Cardiac septum (tissue), 1 donor: ENCODE measurements at regions not wholly inside any gene's neighbourhood (a gene's known extent, or its start where the extent isn't known, plus 50 kb on each side); places are given as distances from the start of the nearest gene placed in this dataset.

Experiments used
- DNase-seq: peaks from one replicate; pipeline ENCODE4 v3.0.0-alpha.2; 2020; ENCODE audit warnings: low spot score
- intact Hi-C: fragments of 100-400 bp; cut with DNase I; formaldehyde crosslinking; loops from one replicate; pipeline ENCODE4 v1.14.0; 2022
- donor health status: DM: no; HTN: no; CAD: no.

- DNase-seq: no peak
- intact Hi-C loops: no loop called here
Observed at GRCh38 chr9:100919506-100919905, 109.0 kb upstream of the PLPPR1 start.

GRCh38 chr9:100926366-100926765, 102.2 kb upstream of the PLPPR1 start:
- intact Hi-C loops: no loop called here
- DNase-seq: no peak

- intact Hi-C loops: no loop called here
- no peak for DNase-seq
Observed at GRCh38 chr9:100927763-100928162, 100.8 kb upstream of the PLPPR1 start.

- intact Hi-C loops: no loop called here
- no peak for DNase-seq
Observed at GRCh38 chr9:100933656-100934055, 94.9 kb upstream of the PLPPR1 start.

GRCh38 chr9:100937382-100937781, 91.1 kb upstream of the PLPPR1 start:
- DNase-seq: no peak
- intact Hi-C loops: no loop called here

DNA sequence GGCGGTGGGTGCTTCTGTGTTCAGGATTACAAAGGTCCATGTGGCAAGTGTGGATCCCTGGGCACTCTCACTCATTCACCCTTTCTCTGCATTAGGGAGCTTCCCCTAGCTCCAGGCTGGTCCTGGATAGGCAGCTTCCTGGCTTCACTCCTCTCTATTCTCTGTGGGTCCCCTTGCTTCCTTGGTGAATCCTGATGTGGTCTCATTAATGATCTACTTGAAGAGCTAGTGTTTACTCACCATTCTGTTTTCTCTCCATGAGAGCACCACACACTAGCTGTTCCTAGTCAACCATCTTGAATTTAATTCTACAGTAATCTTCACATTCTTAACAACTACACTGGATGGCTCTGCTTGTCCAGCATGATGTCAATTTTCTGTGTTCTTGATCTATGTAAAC, 90.0 kb upstream of the PLPPR1 start:
- no peak for DNase-seq
- intact Hi-C loops: no loop called here

DNA sequence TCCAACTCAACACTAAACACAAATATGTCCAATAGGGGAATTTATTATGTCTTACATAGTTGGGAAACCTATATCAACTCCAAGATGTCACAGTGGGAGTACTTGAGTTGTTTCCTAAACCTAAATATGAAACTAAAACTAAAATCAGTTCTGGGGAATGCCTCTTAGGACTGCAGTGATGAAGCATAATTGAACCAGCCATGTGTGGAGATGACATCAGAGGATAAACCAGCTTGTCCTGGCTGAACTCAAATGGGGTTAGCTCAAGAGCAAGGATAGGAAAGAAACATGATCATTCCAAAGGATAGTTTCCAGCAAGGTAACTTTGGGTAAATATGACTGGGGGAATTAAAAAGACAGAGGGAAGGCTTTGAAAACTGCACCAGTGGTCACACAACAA, 88.9 kb upstream of the PLPPR1 start:
- intact Hi-C loops: no loop called here

GRCh38 chr9:100959226-100959625, 69.3 kb upstream of the PLPPR1 start:
- intact Hi-C loops: no loop called here
- DNase-seq: no peak

More for the DNA sequence above, 88.9 kb upstream of the PLPPR1 start:
- no peak for DNase-seq
